ENCODE measurements at regions not wholly inside any gene's neighbourhood (a gene's known extent, or its start where the extent isn't known, plus 50 kb on each side); places are given as distances from the start of the nearest gene placed in this dataset.

- Histone ChIP-seq H3K36me3 (ENCODE audit: control insufficient read depth, insufficient read depth, low read length) (no peaks in the 10 kb centered on the region), H3K4me3 (ENCODE audit: low read depth, low read length) (no peak overlapping the region), H3K27me3 (ENCODE audit: control insufficient read depth, insufficient read depth, low read length) (peaks cover 6% of the 10 kb centered on the region)
- TF ChIP-seq, protein P1, sequence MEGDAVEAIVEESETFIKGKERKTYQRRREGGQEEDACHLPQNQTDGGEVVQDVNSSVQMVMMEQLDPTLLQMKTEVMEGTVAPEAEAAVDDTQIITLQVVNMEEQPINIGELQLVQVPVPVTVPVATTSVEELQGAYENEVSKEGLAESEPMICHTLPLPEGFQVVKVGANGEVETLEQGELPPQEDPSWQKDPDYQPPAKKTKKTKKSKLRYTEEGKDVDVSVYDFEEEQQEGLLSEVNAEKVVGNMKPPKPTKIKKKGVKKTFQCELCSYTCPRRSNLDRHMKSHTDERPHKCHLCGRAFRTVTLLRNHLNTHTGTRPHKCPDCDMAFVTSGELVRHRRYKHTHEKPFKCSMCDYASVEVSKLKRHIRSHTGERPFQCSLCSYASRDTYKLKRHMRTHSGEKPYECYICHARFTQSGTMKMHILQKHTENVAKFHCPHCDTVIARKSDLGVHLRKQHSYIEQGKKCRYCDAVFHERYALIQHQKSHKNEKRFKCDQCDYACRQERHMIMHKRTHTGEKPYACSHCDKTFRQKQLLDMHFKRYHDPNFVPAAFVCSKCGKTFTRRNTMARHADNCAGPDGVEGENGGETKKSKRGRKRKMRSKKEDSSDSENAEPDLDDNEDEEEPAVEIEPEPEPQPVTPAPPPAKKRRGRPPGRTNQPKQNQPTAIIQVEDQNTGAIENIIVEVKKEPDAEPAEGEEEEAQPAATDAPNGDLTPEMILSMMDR (IDR thresholded peaks at IDR 0.05; ENCODE audit: insufficient read depth, low read length, poor library complexity, severe bottlenecking) = no peak
- no peak for DNase-seq (ENCODE audit: low read depth)
Measured at GRCh38 chr5:171582849-171583248, 163.4 kb downstream of the FGF18 start.

DNA sequence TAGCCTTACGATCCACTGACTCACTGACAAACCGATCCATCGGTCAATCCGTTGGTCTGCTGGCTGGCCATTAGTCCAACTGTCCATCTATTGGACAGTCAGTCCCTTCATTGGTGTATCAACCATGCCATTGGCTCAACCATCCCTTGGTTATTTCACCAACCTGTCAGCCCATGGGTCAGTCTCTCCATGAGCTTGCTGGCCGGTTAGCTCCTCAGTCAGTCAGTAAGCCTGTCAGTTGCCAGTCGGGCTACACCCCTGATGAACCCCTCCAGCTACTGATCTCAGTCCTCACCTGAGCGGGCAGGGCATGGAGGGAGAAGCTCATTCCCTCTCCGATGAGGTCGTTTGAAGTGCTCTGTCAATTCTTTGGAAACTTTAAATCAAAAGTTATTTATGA, 166.5 kb downstream of the FGF18 start:
- TF ChIP-seq, protein P1 (IDR thresholded peaks at IDR 0.05; ENCODE audit: insufficient read depth, low read length, poor library complexity, severe bottlenecking) = no peak
- H3K36me3 ChIP-seq (ENCODE audit: control insufficient read depth, insufficient read depth, low read length) = no peaks in the 10 kb centered on the region
- peaks cover 8% of the 10 kb centered on the region for H3K27me3 ChIP-seq (ENCODE audit: control insufficient read depth, insufficient read depth, low read length)
- DNase-seq (ENCODE audit: low read depth) = no peak
- no peak overlapping the region for H3K4me3 ChIP-seq (ENCODE audit: low read depth, low read length)

DNA sequence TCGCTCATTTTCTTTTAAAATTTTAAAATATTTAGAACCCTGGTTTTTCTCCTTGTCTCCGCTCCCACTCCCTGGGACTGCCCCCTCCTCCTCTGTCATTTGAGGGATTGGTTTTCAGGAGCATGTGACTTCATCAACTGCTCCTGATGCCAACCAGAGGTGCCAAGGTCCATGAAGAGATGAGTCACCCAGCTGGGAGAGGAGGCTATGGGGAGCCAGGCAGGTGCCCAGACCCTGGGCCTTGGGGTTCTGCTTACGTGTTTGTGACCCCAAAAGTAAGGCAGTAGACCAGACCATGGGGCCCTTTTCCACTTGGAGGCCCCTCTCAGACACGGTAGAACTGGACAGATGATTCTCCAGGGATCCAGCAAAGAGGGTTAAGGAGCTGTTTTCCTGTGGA, 167.0 kb downstream of the FGF18 start:
- H3K36me3 ChIP-seq (ENCODE audit: control insufficient read depth, insufficient read depth, low read length) = no peaks in the 10 kb centered on the region
- DNase-seq (ENCODE audit: low read depth) = no peak
- TF ChIP-seq, protein P1 (IDR thresholded peaks at IDR 0.05; ENCODE audit: insufficient read depth, low read length, poor library complexity, severe bottlenecking) = no peak
- H3K27me3 ChIP-seq (ENCODE audit: control insufficient read depth, insufficient read depth, low read length) = peaks cover 8% of the 10 kb centered on the region
- no peak overlapping the region for H3K4me3 ChIP-seq (ENCODE audit: low read depth, low read length)

- no peak overlapping the region for H3K4me3 ChIP-seq (ENCODE audit: low read depth, low read length)
- no peaks in the 10 kb centered on the region for H3K36me3 ChIP-seq (ENCODE audit: control insufficient read depth, insufficient read depth, low read length)
- DNase-seq (ENCODE audit: low read depth) = no peak
- peaks cover 7% of the 10 kb centered on the region for H3K27me3 ChIP-seq (ENCODE audit: control insufficient read depth, insufficient read depth, low read length)
- TF ChIP-seq, protein P1 (IDR thresholded peaks at IDR 0.05; ENCODE audit: insufficient read depth, low read length, poor library complexity, severe bottlenecking) = no peak
Measured at GRCh38 chr5:171588046-171588445, 168.6 kb downstream of the FGF18 start.

DNA sequence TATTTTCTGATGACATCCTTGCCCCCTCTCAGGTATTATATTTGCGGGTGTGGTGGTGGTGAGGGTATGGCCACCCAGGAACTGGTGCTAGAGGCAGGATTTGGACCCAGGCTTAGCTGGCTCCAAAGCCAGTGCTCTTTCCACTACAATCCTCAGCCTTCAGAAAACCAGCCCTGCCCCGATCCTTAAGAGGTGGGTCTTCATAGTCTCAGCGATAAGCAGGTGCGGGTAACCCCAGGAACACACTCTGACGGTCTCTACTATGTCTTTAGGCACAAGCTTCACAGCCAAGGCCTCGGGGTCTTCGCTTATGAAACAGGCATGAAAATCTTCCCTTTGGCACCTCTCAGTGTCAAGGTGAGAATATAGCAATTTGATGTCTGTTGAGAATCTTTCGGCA, 169.3 kb downstream of the FGF18 start:
- TF ChIP-seq, protein P1 (IDR thresholded peaks at IDR 0.05; ENCODE audit: insufficient read depth, low read length, poor library complexity, severe bottlenecking) = no peak

DNA sequence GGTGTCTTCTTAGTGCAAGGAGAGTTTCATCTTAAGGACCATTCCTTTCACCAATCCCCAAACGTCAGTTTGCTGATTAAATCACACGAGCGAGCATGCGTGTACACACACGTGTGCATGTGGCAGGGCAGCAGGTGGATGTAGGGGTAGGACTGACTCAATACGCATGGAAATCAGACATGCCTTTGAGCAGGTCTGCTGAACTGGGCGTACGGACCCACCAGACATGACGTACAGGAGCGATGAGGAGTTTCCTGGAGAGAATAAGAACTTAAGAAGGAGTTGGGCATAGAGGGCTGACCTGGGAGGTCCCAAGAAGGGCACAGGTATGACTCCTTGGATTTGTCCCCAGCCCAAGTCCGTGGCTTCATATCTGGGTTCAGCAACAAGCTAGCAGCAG, 170.0 kb downstream of the FGF18 start:
- H3K36me3 ChIP-seq (ENCODE audit: control insufficient read depth, insufficient read depth, low read length) = no peaks in the 10 kb centered on the region
- peaks cover 5% of the 10 kb centered on the region for H3K27me3 ChIP-seq (ENCODE audit: control insufficient read depth, insufficient read depth, low read length)
- DNase-seq (ENCODE audit: low read depth) = no peak
- TF ChIP-seq, protein P1 (IDR thresholded peaks at IDR 0.05; ENCODE audit: insufficient read depth, low read length, poor library complexity, severe bottlenecking) = no peak
- no peak overlapping the region for H3K4me3 ChIP-seq (ENCODE audit: low read depth, low read length)

More for the DNA sequence above, 169.3 kb downstream of the FGF18 start:
- Histone ChIP-seq H3K36me3 (ENCODE audit: control insufficient read depth, insufficient read depth, low read length) (no peaks in the 10 kb centered on the region), H3K4me3 (ENCODE audit: low read depth, low read length) (no peak overlapping the region), H3K27me3 (ENCODE audit: control insufficient read depth, insufficient read depth, low read length) (peaks cover 5% of the 10 kb centered on the region)
- no peak for DNase-seq (ENCODE audit: low read depth)
